K562 (cell line): ENCODE measurements at regions not wholly inside any gene's neighbourhood (a gene's known extent, or its start where the extent isn't known, plus 50 kb on each side); places are given as distances from the start of the nearest gene placed in this dataset.

Source experiments
- BACH1 ChIP-seq: fragments of 200-800 bp; sonication (Bioruptor generic); IDR thresholded peaks from 2 replicates; pipeline ENCODE4 v1.6.1; 2016; ENCODE audit warnings: missing genetic modification characterization, missing compliant biosample characterization
- BDP1 ChIP-seq: IDR thresholded peaks from 3 replicates; pipeline ENCODE4 v1.6.1; 2011; ENCODE audit not compliant: insufficient read length, insufficient read depth
- CREB5 ChIP-seq: fragments of 250-450 bp; sonication (Bioruptor Pico); IDR thresholded peaks from 2 replicates; pipeline ENCODE4 v1.5.0; 2020; ENCODE audit warnings: mild to moderate bottlenecking
- DDX20 ChIP-seq: fragments of 450-650 bp; IDR thresholded peaks from 2 replicates; pipeline ENCODE4 v1.6.1; 2016; ENCODE audit warnings: missing genetic modification characterization, low read depth, mild to moderate bottlenecking, missing compliant biosample characterization, moderate library complexity
- GABPA ChIP-seq: fragments of 200-800 bp; sonication (Bioruptor generic); conservative IDR thresholded peaks from 2 replicates; pipeline ENCODE4 v1.6.1; 2016; ENCODE audit warnings: low read depth, missing genetic modification characterization, missing compliant biosample characterization
- HDAC8 ChIP-seq: fragments of 450-650 bp; IDR thresholded peaks from 2 replicates; pipeline ENCODE4 v1.6.1; 2016; ENCODE audit warnings: mild to moderate bottlenecking, missing genetic modification characterization, moderate library complexity, missing compliant biosample characterization
- HIVEP1 ChIP-seq: fragments of 250-450 bp; sonication (Bioruptor Pico); IDR thresholded peaks from 2 replicates; pipeline ENCODE4 v1.4.0; 2020; ENCODE audit warnings: mild to moderate bottlenecking
- HNRNPLL ChIP-seq: fragments of 200-400 bp; formaldehyde crosslinking; IDR thresholded peaks from 2 replicates; pipeline ENCODE4 v1.6.1; 2017; ENCODE audit warnings: low read length, low read depth, mild to moderate bottlenecking; ENCODE audit not compliant: poor library complexity, severe bottlenecking
- ILK ChIP-seq: fragments of 450-650 bp; IDR thresholded peaks from 2 replicates; pipeline ENCODE4 v1.6.1; 2016; ENCODE audit warnings: missing genetic modification characterization, low read depth, mild to moderate bottlenecking, missing compliant biosample characterization, moderate library complexity, borderline replicate concordance
- NFIC ChIP-seq: fragments of 450-650 bp; IDR thresholded peaks from 2 replicates; pipeline ENCODE4 v1.6.1; 2017; ENCODE audit warnings: mild to moderate bottlenecking, inconsistent platforms
- NFXL1 ChIP-seq: fragments of 450-650 bp; formaldehyde crosslinking; IDR thresholded peaks from 2 replicates; pipeline ENCODE4 v1.4.0; 2021; ENCODE audit warnings: mild to moderate bottlenecking
- PYGO2 ChIP-seq: fragments of 450-650 bp; IDR thresholded peaks from 2 replicates; pipeline ENCODE4 v1.6.1; 2016; ENCODE audit warnings: mild to moderate bottlenecking, missing genetic modification characterization, moderate library complexity, missing compliant biosample characterization
- RFX5 ChIP-seq: IDR thresholded peaks from 2 replicates; pipeline ENCODE4 v1.6.1; 2011; ENCODE audit warnings: low read depth, mild to moderate bottlenecking, improper control_type of control experiment, low read length
- STAG1 ChIP-seq: sonication (generic); formaldehyde crosslinking; IDR thresholded peaks from 2 replicates; pipeline ENCODE4 v1.5.0; 2020; ENCODE audit warnings: missing genetic modification reagents, borderline replicate concordance
- STAT5A ChIP-seq: IDR thresholded peaks from 2 replicates; pipeline ENCODE4 v1.6.1; 2012; ENCODE audit warnings: low read length, inconsistent platforms, borderline replicate concordance
- TCF15 ChIP-seq: fragments of 250-450 bp; sonication (Bioruptor Pico); IDR thresholded peaks from 2 replicates; pipeline ENCODE4 v1.8.0; 2022; ENCODE audit warnings: moderate library complexity, mild to moderate bottlenecking, inconsistent platforms
- TCFL5 ChIP-seq: fragments of 250-450 bp; sonication (Bioruptor Pico); conservative IDR thresholded peaks from 2 replicates; pipeline ENCODE4 v1.6.1; 2021; ENCODE audit warnings: mild to moderate bottlenecking, moderate library complexity, matching md5 sums
- ZBTB12 ChIP-seq: fragments of 250-450 bp; sonication (Bioruptor Pico); IDR thresholded peaks from 2 replicates; pipeline ENCODE4 v1.4.0; 2020
- ZBTB17 ChIP-seq: fragments of 450-650 bp; formaldehyde crosslinking; IDR thresholded peaks from 2 replicates; pipeline ENCODE4 v1.4.0; 2020; ENCODE audit warnings: mild to moderate bottlenecking
- ZFPM2 ChIP-seq: fragments of 250-450 bp; sonication (Bioruptor Pico); IDR thresholded peaks from 2 replicates; pipeline ENCODE4 v1.5.1; 2022; ENCODE audit warnings: mild to moderate bottlenecking
- ZKSCAN8 ChIP-seq: fragments of 200-800 bp; sonication (Bioruptor generic); IDR thresholded peaks from 2 replicates; pipeline ENCODE4 v1.6.1; 2016; ENCODE audit warnings: missing genetic modification characterization, missing compliant biosample characterization
- ZNF311 ChIP-seq: fragments of 250-450 bp; sonication (Bioruptor Pico); IDR thresholded peaks from 2 replicates; pipeline ENCODE4 v1.4.0; 2020; ENCODE audit warnings: mild to moderate bottlenecking, moderate library complexity
- ZNF507 ChIP-seq: conservative IDR thresholded peaks from 2 replicates; pipeline ENCODE4 v1.6.1; 2017; ENCODE audit warnings: missing genetic modification characterization, missing compliant biosample characterization
- TF ChIP-seq, protein P1 (sequence below): fragments of 250-450 bp; sonication (Bioruptor Pico); IDR thresholded peaks from 2 replicates; pipeline ENCODE4 v1.8.0; 2021; ENCODE audit warnings: moderate library complexity, mild to moderate bottlenecking, inconsistent platforms

- peak; percentile 95 for TF ChIP-seq DDX20
- TF ChIP-seq ZFPM2 (CRISPR knock-in tag): 0 out of 2 replicates have a peak, but pooled peaks have one; percentile 62
- peak; percentile 29; the same call in 1 of the 2 replicates for TF ChIP-seq STAT5A
- peak; percentile 84; the same call in 1 of the 2 replicates for TF ChIP-seq TCFL5
- peak; percentile 93 for TF ChIP-seq BACH1
- TF ChIP-seq NFIC: no peak
- TF ChIP-seq ILK (tag): 0 out of 2 replicates have a peak, but pooled peaks have one; percentile 64
- TF ChIP-seq RFX5: no peak
- TF ChIP-seq HDAC8 (tag): peak; percentile 95
- TF ChIP-seq BDP1: no peak
- peak; percentile 92 for TF ChIP-seq ZNF311 (CRISPR knock-in tag)
- TF ChIP-seq NFXL1 (CRISPR knock-in tag): peak; percentile 85
- peak; percentile 42; the same call in 1 of the 2 replicates for TF ChIP-seq HIVEP1 (CRISPR knock-in tag)
- peak; percentile 79; the same call in 1 of the 2 replicates for TF ChIP-seq TCF15
- no peak for TF ChIP-seq STAG1 (CRISPR knock-in tag)
- TF ChIP-seq ZKSCAN8 (CRISPR knock-in tag): peak; percentile 70; the same call in 1 of the 2 replicates
- 0 out of 2 replicates have a peak, but pooled peaks have one; percentile 31 for TF ChIP-seq GABPA (tag)
- peak; percentile 40; the same call in 1 of the 2 replicates for TF ChIP-seq ZNF507 (tag)
- TF ChIP-seq CREB5 (CRISPR knock-in tag): 0 out of 2 replicates have a peak, but pooled peaks have one; percentile 35
- peak; percentile 67 for TF ChIP-seq ZBTB17 (CRISPR knock-in tag)
- no peak for TF ChIP-seq HNRNPLL
- TF ChIP-seq PYGO2: peak; percentile 63; the same call in 1 of the 2 replicates
- TF ChIP-seq, protein P1, sequence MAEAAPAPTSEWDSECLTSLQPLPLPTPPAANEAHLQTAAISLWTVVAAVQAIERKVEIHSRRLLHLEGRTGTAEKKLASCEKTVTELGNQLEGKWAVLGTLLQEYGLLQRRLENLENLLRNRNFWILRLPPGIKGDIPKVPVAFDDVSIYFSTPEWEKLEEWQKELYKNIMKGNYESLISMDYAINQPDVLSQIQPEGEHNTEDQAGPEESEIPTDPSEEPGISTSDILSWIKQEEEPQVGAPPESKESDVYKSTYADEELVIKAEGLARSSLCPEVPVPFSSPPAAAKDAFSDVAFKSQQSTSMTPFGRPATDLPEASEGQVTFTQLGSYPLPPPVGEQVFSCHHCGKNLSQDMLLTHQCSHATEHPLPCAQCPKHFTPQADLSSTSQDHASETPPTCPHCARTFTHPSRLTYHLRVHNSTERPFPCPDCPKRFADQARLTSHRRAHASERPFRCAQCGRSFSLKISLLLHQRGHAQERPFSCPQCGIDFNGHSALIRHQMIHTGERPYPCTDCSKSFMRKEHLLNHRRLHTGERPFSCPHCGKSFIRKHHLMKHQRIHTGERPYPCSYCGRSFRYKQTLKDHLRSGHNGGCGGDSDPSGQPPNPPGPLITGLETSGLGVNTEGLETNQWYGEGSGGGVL: peak; percentile 54; the same call in 1 of the 2 replicates
- peak; percentile 53; the same call in 1 of the 2 replicates for TF ChIP-seq ZBTB12 (CRISPR knock-in tag)
Observed at GRCh38 chr5:51099173-51099853, 283.9 kb upstream of the ISL1 start (continued).
